Mesenchymal stem cell (in vitro differentiated cells and primary cell): ENCODE measurements at regions not wholly inside any gene's neighbourhood (a gene's known extent, or its start where the extent isn't known, plus 50 kb on each side); places are given as distances from the start of the nearest gene placed in this dataset.

ENCODE experiments used
- DNase-seq: peaks from one replicate; pipeline ENCODE4 v3.0.0-alpha.2; 2013
- H2AFZ ChIP-seq: one replicate; pipeline ENCODE4 v1.6.1; 2013; ENCODE audit warnings: low read depth, mild to moderate bottlenecking, control low read depth, inconsistent platforms, low read length, moderate library complexity
- H2AK5ac ChIP-seq: 2 replicates; pipeline ENCODE4 v1.6.1; 2013; ENCODE audit warnings: low read length, moderate library complexity, mild to moderate bottlenecking, inconsistent platforms; ENCODE audit not compliant: severe bottlenecking
- H2BK120ac ChIP-seq: one replicate; pipeline ENCODE4 v1.6.1; 2013; ENCODE audit warnings: low read depth, mild to moderate bottlenecking, inconsistent platforms, low read length, moderate library complexity
- H2BK12ac ChIP-seq, 2 experiments: one replicate each; pipeline ENCODE4 v1.6.1; 2013; ENCODE audit warnings: inconsistent platforms in 2 of 2, low read length in 2 of 2, mild to moderate bottlenecking in 2 of 2, moderate library complexity in 2 of 2, control low read depth in 1 of 2
- H2BK15ac ChIP-seq: one replicate; pipeline ENCODE4 v1.6.1; 2013; ENCODE audit warnings: mild to moderate bottlenecking, low read depth, inconsistent platforms; ENCODE audit not compliant: poor library complexity, severe bottlenecking
- H2BK5ac ChIP-seq: 2 replicates; pipeline ENCODE4 v1.6.1; 2013; ENCODE audit warnings: low read depth, mild to moderate bottlenecking, low read length, control low read depth, inconsistent platforms; ENCODE audit not compliant: poor library complexity, severe bottlenecking
- H3K14ac ChIP-seq, 2 experiments: one replicate each; pipeline ENCODE4 v1.6.1; 2013; ENCODE audit warnings: inconsistent platforms in 2 of 2, low read length in 2 of 2, control low read depth in 1 of 2, mild to moderate bottlenecking in 1 of 2, moderate library complexity in 1 of 2
- H3K18ac ChIP-seq, 2 experiments: one replicate each; pipeline ENCODE4 v1.6.1; 2013; ENCODE audit warnings: inconsistent platforms in 2 of 2, low read length in 2 of 2, control low read depth in 1 of 2, low read depth in 1 of 2, mild to moderate bottlenecking in 1 of 2
- H3K23ac ChIP-seq, 2 experiments: one replicate each; pipeline ENCODE4 v1.6.1; 2013; ENCODE audit warnings: inconsistent platforms in 2 of 2, low read length in 2 of 2, mild to moderate bottlenecking in 2 of 2, moderate library complexity in 2 of 2, control low read depth in 1 of 2
- H3K27ac ChIP-seq: 2 replicates; pipeline ENCODE4 v1.5.1; 2013; ENCODE audit warnings: mild to moderate bottlenecking, moderate library complexity, low read length, control low read depth, inconsistent platforms; ENCODE audit not compliant: poor library complexity, severe bottlenecking
- H3K27me3 ChIP-seq, 2 experiments: 2 replicates each; pipeline versions ENCODE4 v1.6.1 to v1.7.0; 2013; ENCODE audit warnings: low read length in 2 of 2, mild to moderate bottlenecking in 2 of 2, moderate library complexity in 2 of 2, control low read depth in 1 of 2, inconsistent platforms in 1 of 2; ENCODE audit not compliant: control insufficient read depth in 1 of 2, insufficient read depth in 1 of 2
- H3K36me3 ChIP-seq, 2 experiments: 2 replicates each; pipeline versions ENCODE4 v1.6.1 to v1.7.0; 2013; ENCODE audit warnings: low read length in 2 of 2, control low read depth in 1 of 2, inconsistent platforms in 1 of 2, low read depth in 1 of 2, mild to moderate bottlenecking in 1 of 2; ENCODE audit not compliant: insufficient read depth in 2 of 2, control insufficient read depth in 1 of 2
- H3K4ac ChIP-seq, 2 experiments: one replicate each; pipeline ENCODE4 v1.6.1; 2013; ENCODE audit warnings: inconsistent platforms in 2 of 2, low read length in 2 of 2, mild to moderate bottlenecking in 2 of 2, moderate library complexity in 2 of 2, control low read depth in 1 of 2, low read depth in 1 of 2
- H3K4me1 ChIP-seq: 2 replicates; pipeline ENCODE4 v1.6.1; 2013; ENCODE audit warnings: low read depth, low read length, control low read depth; ENCODE audit not compliant: control insufficient read depth, insufficient read depth
- H3K4me2 ChIP-seq: 2 replicates; pipeline ENCODE4 v1.6.1; 2013; ENCODE audit warnings: low read length, mild to moderate bottlenecking, inconsistent platforms; ENCODE audit not compliant: poor library complexity, severe bottlenecking
- H3K4me3 ChIP-seq, 2 experiments: 2 replicates each; pipeline versions ENCODE4 v1.5.1 to v1.7.0; 2013; ENCODE audit warnings: low read length in 2 of 2, mild to moderate bottlenecking in 2 of 2, control low read depth in 1 of 2, low read depth in 1 of 2; ENCODE audit not compliant: insufficient read depth in 1 of 2
- H3K79me1 ChIP-seq: replicated peaks from 2 replicates; pipeline ENCODE4 v1.6.1; 2013; ENCODE audit warnings: mild to moderate bottlenecking, control low read depth, low read length, inconsistent platforms; ENCODE audit not compliant: poor library complexity, severe bottlenecking
- H3K9ac ChIP-seq: 2 replicates; pipeline ENCODE4 v1.7.0; 2013; ENCODE audit warnings: mild to moderate bottlenecking, low read length, moderate library complexity
- H3K9me3 ChIP-seq: 2 replicates; pipeline ENCODE4 v1.7.0; 2013; ENCODE audit warnings: mild to moderate bottlenecking, low read length; ENCODE audit not compliant: control insufficient read depth
- H4K8ac ChIP-seq: one replicate; pipeline ENCODE4 v1.6.1; 2013; ENCODE audit warnings: inconsistent platforms, mild to moderate bottlenecking, low read length, moderate library complexity
- H4K91ac ChIP-seq: one replicate; pipeline ENCODE4 v1.6.1; 2013; ENCODE audit warnings: mild to moderate bottlenecking, low read length, inconsistent platforms
- WGBS: methylation state at CpG from one replicate; pipeline ENCODE4 v1.1.7; 2013; ENCODE audit warnings: mixed read lengths; 5-methylcytosine and 5-hydroxymethylcytosine counted together

- Histone ChIP-seq H2BK15ac (no peak overlapping the region), H3K18ac (no peak overlapping the region), H3K79me1 (no peaks in the 10 kb centered on the region), H3K9me3 (no peaks in the 10 kb centered on the region), H2BK120ac (no peak overlapping the region), H3K4me3 (no peak overlapping the region), H3K14ac (no peak overlapping the region), H2BK12ac (no peak overlapping the region), H4K91ac (no peak overlapping the region), H3K27ac (peak overlapping the region; percentile 6), H3K9ac (no peak overlapping the region), H3K27me3 (no peaks in the 10 kb centered on the region), H3K36me3 (no peaks in the 10 kb centered on the region), H2AFZ (no peak overlapping the region), H4K8ac (no peak overlapping the region), H2AK5ac (no peak overlapping the region), H2BK5ac (no peak overlapping the region), H3K4ac (no peak overlapping the region), H3K4me2 (no peak overlapping the region), H3K23ac (no peak overlapping the region), H3K4me1 (peaks cover 2% of the 10 kb centered on the region)
- peak; percentile 88 for DNase-seq
These were observed 88.2 kb upstream of the TSC22D2 start for GRCh38 chr3:150319900-150320299.

- Histone ChIP-seq H2BK12ac (no peak overlapping the region), H3K18ac (no peak overlapping the region)
- no CpG with 5 or more reads among the region's 2 CpGs for WGBS
These were observed 90.6 kb upstream of the TSC22D2 start for GRCh38 chr3:150317469-150317868.

GRCh38 chr3:150315721-150316120 is 92.4 kb upstream of the TSC22D2 start:
- Histone ChIP-seq H3K4me3 (no peak overlapping the region), H3K79me1 (no peaks in the 10 kb centered on the region), H3K4me2 (no peak overlapping the region), H2AK5ac (peak overlapping the region; percentile 57), H2BK15ac (no peak overlapping the region), H3K23ac (no peak overlapping the region), H3K9me3 (no peaks in the 10 kb centered on the region), H3K9ac (no peak overlapping the region), H2AFZ (no peak overlapping the region), H3K4ac (no peak overlapping the region), H2BK12ac (peak overlapping the region in 1 of 2 experiments; percentile 28), H2BK120ac (no peak overlapping the region), H4K91ac (no peak overlapping the region), H3K27me3 (no peaks in the 10 kb centered on the region), H4K8ac (no peak overlapping the region), H3K4me1 (peaks cover 2% of the 10 kb centered on the region), H3K18ac (peak overlapping the region in 1 of 2 experiments; percentile 69), H3K14ac (no peak overlapping the region), H3K36me3 (no peaks in the 10 kb centered on the region), H2BK5ac (no peak overlapping the region), H3K27ac (no peak overlapping the region)
- no peak for DNase-seq
- 67% methylated on average over 1 of the region's 1 CpG for WGBS

More at GRCh38 chr3:150317469-150317868, 90.6 kb upstream of the TSC22D2 start:
- Histone ChIP-seq H3K4ac (no peak overlapping the region), H3K79me1 (no peaks in the 10 kb centered on the region), H3K27me3 (no peaks in the 10 kb centered on the region), H2BK15ac (no peak overlapping the region), H3K27ac (no peak overlapping the region), H3K4me2 (no peak overlapping the region), H4K91ac (no peak overlapping the region), H2AFZ (no peak overlapping the region), H2BK5ac (no peak overlapping the region), H3K4me1 (peaks cover 2% of the 10 kb centered on the region), H4K8ac (no peak overlapping the region), H2BK120ac (no peak overlapping the region), H3K23ac (no peak overlapping the region), H3K14ac (no peak overlapping the region), H3K36me3 (no peaks in the 10 kb centered on the region), H3K9me3 (no peaks in the 10 kb centered on the region), H2AK5ac (no peak overlapping the region), H3K4me3 (no peak overlapping the region), H3K9ac (no peak overlapping the region)
- no peak for DNase-seq

- Histone ChIP-seq H2BK12ac (no peak overlapping the region), H3K9me3 (no peaks in the 10 kb centered on the region), H4K8ac (no peak overlapping the region), H3K79me1 (no peaks in the 10 kb centered on the region), H3K36me3 (no peaks in the 10 kb centered on the region), H3K18ac (no peak overlapping the region), H3K9ac (no peak overlapping the region), H3K4me2 (no peak overlapping the region), H3K23ac (no peak overlapping the region), H3K14ac (no peak overlapping the region), H2BK120ac (no peak overlapping the region), H3K4ac (no peak overlapping the region), H2BK15ac (no peak overlapping the region), H3K27me3 (no peaks in the 10 kb centered on the region), H3K27ac (no peak overlapping the region), H4K91ac (no peak overlapping the region), H2AK5ac (peak overlapping the region; percentile 22), H2AFZ (no peak overlapping the region), H2BK5ac (no peak overlapping the region), H3K4me3 (no peak overlapping the region), H3K4me1 (peaks cover 2% of the 10 kb centered on the region)
- WGBS = 70% methylated on average over 4 of the region's 5 CpGs
- no peak for DNase-seq
These were observed 93.7 kb upstream of the TSC22D2 start for GRCh38 chr3:150314248-150315004.
